ELR (cell line): ENCODE measurements at regions not wholly inside any gene's neighbourhood (a gene's known extent, or its start where the extent isn't known, plus 50 kb on each side); places are given as distances from the start of the nearest gene placed in this dataset.

Experiments
- DNase-seq: peaks from one replicate; pipeline ENCODE4 v3.0.0-alpha.2; 2015; ENCODE audit warnings: low read depth

DNA sequence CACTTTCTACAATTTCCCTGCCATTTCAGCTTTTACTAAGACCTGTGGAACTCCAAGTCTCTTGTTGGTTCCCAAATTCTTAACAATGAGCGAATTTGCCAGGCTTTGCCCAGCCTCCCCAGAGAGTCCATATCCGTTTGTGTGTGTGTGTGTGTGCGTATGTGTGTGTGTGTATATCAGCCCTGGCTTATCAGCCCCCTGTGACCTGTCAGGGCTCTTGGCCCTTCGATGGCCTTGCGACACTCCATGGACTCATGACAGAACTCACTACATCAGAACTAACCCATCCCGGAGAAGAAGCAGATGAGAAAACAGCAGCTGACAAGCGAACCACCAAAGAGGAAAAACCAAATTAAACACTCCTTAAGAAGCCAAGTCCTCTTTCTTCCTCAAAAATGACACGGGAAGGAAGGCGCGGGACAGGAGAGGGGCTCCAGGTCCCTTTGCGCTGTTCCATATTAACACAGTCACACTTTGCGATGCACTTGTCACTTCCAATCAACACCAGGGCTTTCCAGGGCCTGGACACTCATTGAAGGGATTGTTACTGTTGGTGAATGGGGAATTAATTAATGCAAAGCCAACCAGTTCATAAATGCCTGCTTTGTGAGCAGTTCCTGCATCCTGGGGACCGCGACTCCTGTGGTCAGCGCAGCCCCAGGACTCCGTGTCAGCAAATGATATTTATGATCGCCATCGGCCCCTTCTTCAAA lies 524.0 kb downstream of the CD83 start:
- no peak for DNase-seq

DNA sequence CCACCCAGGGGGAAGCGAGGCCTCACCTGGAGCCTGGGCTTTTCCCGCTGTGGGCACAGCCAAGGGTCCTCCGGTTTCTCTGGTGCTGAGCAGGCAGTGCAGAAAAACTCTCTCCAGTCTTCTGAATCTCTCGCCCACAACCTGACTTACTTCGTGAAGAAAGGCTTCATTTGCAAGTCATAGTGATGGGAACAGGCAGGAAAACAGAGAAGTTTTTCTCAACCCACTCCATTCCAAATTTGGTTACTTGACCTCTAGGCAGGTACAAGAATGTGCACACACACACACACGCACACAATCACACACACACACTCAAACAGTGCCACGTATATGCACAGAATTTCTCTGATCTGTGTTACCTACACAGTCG lies 524.5 kb downstream of the CD83 start:
- DNase-seq = no peak

GRCh38 chr6:14642842-14643241 lies 525.3 kb downstream of the CD83 start:
- DNase-seq = no peak

DNA sequence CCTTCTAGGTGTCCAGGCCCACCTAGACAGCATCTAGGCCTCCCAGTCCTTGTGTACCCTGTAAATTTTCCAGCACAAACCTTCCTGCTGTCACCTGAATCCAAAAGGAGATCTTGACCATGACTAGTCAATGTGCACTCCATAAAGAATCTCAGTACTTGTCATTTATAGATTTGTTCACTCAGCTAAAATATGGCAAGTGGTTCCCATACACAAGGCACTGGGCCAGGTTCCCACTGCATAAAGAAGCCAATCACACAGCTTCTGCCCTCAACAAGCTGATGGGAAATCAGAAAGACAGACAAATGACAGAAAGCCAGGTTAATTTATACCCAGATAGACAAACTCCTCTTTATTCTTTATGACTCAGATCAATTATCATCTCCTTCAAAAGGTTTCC lies 526.8 kb downstream of the CD83 start:
- no peak for DNase-seq

DNA sequence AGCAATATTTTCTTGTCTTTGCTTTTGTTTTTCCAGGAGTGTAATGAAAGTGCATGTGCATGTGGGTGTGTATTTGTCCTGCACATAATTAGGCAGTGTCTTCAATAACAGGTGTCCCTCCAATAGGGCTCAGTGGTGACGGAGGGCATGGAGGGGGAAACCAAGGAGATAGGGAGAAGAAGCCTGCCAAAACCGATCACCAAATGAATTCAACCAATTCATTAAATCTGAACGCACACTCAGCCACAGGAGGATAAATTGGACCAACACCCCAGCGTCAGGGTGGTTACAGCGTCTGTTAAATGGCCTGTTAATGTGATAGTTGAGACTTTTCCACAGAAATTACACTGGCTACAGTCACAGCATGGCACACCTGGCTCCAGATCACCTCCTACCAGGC lies 527.6 kb downstream of the CD83 start:
- no peak for DNase-seq

GRCh38 chr6:14645841-14646240 lies 528.3 kb downstream of the CD83 start:
- DNase-seq = no peak

GRCh38 chr6:14646371-14646770 lies 528.8 kb downstream of the CD83 start:
- no peak for DNase-seq

- no peak for DNase-seq
Observed at GRCh38 chr6:14647357-14647756, 529.8 kb downstream of the CD83 start.

GRCh38 chr6:14652536-14652935 lies 535.0 kb downstream of the CD83 start:
- no peak for DNase-seq

DNA sequence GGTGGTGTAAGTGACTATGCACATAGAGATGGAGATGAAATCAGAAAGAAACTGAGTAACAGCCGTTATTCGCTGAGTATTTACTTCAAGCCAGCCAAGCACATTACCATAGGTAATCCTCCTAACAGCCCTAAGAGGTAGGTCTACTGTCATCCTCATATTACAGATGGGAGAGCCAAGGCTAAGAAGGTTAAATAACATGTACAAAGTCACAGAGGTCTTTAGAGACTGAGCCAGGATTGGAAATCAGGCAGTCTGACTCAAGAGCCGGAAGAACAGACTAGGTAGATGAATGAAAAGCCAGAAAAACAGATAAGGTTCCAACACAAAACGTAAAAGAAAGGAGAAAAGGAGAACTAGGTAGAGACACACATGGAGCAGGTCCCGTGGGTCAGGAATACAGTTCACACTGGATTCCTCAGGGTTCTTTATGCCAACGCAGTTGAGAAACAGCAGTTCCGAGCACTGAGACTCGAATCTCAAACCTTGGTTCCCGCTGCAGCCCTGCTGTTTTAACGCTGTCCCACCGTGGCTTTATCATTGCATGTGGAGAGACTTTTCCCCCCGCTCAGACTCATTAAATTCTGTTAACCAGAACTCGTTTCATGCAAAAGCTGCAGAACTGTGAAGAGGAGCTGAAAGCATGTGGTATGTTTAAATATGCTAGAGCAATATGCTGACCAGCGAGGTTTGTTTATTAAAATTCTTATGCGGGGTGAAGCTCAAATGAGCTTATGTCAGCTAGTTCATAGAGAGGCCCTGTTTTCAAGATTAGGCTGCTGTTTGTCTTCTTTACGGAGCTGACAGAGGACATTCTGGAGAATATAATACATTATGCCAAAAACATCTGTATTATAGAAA lies 537.9 kb downstream of the CD83 start:
- no peak for DNase-seq

GRCh38 chr6:14656078-14656521 lies 538.5 kb downstream of the CD83 start:
- no peak for DNase-seq

DNA sequence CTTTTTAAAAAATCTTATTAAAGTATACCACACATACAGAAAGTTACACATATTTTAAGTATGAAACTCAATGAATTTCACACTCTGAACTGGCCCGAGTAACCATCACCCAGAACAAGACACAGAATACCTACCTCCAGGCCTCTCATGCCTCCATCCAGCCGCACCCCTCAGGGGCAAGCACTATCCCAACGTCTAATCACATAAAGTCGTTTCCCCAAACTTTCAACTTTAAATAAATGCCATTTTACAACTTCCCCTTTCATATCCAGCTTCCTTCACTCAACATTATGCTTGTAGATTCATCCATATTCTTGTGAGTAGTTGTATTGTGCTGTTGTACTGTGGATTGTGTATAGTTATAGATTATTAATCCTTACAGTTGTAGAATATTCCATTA lies 539.1 kb downstream of the CD83 start:
- DNase-seq = no peak

GRCh38 chr6:14658030-14658429 lies 540.5 kb downstream of the CD83 start:
- no peak for DNase-seq

DNA sequence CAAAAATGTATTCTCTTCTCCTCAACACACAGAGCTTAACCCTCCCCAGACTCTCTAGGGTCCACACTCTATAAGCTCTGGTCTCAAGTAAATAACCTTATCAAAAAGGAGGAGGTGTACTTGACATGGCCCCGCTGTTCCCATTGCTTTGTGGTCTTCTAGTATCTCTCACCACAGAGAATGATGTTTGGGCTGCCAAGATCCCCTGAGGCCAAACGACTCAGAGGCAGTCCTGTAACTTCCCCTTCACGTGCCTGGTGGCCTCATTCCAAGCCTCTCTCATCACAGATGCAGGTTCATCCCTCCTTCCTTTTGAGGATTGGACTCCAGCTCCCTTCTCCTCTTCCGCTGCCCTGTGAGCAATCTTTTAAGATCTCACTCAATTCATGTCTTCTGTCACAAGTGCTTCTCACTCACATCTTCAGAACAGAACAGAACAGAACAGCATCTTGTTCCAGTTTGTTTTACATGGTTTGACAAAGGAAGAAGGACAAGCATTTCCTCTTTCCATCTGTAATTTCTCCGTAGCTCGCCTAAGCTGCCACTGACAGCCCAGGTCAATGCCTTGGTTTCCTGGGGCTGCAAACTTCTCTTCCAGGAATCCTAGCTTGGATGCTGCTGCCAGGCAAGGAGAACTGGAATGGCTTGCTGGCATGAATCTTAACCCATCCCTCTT lies 541.5 kb downstream of the CD83 start:
- peak; percentile 94 for DNase-seq

DNA sequence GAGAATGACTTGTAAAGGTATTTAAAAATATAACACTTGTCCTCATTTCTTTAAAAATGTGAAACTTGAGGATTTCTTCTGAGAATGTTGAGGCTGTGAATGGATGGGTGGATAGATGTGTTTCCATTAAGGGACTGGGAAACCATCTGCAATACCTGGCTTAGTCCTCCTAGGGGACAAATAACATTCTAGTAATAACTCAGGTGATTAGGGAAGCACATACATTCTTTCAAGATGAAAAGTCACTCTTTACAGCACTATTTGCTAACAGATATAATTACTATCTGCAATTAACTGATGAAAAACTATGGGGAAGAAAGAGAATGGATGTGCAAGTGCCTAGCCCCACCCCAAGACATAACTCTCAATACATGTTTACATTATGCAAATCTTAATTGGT lies 542.3 kb downstream of the CD83 start:
- no peak for DNase-seq

DNA sequence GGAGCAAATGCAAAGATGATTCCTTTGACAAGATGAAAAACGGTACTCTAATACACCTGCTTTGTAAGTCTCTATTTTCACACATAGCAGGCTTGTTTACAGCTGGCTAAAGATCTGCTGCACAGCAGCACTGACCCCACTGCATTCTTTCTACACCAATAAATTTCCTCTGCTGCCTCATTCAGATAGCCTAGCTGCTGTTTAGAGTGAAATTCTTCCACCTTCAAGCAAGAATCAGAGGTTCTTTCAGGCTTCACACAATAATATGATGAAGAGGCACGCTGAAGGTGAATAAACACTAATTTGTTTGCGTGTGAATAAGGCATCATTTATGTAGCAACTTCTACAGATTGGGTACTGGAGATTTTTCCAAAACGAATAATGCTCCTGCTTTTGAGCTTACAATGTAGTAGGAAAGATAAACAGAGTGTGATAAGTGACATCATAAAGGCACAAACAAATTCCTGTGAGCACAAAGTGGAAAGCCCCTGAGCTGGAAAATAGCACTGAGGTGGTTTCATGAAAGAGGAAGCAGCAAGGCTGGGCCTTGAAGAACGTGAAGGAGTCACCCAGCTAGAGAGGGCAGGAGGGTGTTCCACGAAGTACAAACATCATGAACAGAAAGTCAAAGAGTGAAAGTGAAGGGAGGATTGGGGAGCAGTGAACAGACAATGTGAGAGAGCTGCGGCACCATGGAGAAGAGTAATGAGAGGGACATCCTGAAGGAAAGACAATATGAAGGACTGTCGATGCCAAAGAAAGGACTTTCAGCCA lies 543.4 kb downstream of the CD83 start:
- DNase-seq = peak; percentile 59

DNA sequence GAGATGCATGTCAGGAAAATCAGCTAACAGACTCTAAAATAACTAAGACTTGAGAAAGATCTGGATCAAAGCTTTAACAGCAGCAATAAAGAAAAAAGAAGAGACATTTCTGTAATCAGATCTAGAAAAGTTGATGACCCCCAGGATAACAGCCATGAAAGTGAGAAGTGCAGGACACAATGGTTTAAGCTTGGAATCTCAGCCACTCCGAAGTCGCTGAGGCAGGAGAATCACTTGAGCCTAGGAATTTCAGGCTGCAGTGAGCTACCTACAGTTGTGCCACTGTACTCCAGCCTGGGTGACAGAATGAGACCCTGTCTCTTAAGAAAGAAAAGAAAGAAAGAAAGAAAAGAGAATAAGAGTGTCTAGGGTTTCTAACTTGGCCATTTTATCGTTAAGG lies 544.1 kb downstream of the CD83 start:
- DNase-seq = no peak

GRCh38 chr6:14664112-14664601 lies 546.6 kb downstream of the CD83 start:
- DNase-seq = peak; percentile 32

DNA sequence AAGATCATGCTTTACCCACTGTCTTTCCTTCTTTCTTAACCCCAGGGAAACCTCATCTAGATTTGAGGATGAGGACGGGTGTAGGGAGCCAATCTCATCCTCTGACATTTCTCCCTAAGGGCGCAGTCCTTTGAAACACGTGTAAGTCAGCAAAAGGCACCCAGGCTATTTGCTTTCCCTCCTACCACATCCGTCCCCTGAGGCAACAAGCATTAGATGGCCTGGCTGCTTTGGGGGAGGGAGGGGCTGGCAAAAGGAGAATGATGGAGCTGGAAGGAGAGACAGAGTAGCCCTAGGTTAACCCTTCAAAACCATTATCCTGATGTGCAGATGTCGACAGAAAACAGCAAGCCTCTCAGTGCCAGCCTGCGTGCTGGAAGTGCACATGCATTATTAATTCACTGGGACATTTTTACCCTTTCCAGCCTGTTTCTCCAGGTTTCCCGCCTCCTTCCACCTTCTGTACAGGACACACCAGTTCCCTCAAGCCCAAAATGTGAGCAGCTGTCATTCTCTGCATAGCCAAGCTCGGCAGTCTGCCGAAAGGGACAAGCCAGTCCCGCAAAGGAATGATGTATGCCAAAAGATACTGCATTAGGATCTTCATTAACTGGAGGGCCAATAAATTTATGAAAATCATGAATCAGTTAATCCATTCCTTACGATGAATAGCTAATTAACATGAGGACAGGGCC lies 547.2 kb downstream of the CD83 start:
- peak; percentile 96 for DNase-seq

- peak; percentile 100 for DNase-seq
Observed at GRCh38 chr6:14665827-14666724, 548.5 kb downstream of the CD83 start.
